GM12872 (cell line): ENCODE measurements at regions not wholly inside any gene's neighbourhood (a gene's known extent, or its start where the extent isn't known, plus 50 kb on each side); places are given as distances from the start of the nearest gene placed in this dataset.

ENCODE experiments used
- CTCF ChIP-seq: IDR thresholded peaks from 3 replicates; pipeline ENCODE4 v1.5.1; 2011; ENCODE audit warnings: low read depth, mild to moderate bottlenecking, low read length, moderate library complexity; ENCODE audit not compliant: insufficient read depth

DNA sequence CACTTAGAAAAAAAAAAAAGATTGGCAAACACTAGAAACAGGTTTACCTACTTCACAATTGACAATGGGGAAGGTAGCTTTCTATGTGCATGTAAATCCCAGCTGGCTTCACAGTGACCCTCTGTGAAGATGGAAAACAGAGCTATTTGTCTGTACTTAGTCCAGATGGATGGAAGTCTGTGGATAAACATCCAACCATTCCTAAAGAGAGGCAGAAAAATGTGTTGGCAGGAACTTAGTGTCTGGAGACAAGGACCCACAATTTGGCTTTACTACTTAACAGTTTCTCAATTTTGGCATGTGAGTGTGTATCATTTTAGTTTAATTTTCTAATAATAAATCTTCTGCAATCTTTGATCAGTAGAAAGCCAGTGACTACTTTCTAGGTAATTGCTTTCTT, 154.4 kb downstream of the RAD51AP2 start:
- TF ChIP-seq CTCF, result no peak

GRCh38 chr2:17362956-17363355, 155.3 kb downstream of the RAD51AP2 start:
- TF ChIP-seq CTCF, result no peak

DNA sequence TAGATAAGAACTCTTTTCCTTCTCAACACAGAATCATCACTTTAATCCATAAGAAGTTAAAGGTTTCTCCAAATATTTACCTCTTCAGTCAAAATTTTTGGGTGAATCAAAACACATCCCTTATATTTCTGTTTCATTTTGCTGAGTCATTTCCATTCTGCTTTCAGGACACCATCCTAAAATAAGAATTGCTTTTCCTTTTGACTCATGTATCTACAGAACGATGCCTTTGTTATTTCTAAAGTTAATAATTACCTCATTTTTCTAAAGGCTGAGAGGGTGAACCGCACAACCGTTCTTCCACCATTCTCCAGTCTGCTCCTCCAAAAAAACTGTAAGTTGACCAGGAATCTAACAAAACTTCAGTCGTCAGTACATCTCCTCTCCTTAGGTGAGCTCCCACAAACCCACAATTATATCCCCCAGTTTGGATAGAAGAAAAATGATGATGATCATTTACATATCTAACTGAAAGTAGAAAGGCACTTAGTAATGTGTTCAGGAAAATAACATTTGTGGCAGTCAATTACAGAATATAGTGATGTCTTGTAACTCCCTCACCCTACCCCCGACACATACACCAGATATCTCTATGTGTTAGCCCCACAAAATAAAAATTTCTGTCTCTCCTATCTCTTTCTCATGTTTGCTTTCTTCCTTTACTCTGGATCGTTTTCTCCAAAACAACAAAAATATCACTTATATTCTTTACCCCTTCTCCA, 162.5 kb downstream of the RAD51AP2 start:
- no peak for TF ChIP-seq CTCF

- TF ChIP-seq CTCF, result no peak
These were observed 165.0 kb downstream of the RAD51AP2 start for GRCh38 chr2:17353263-17353662.

GRCh38 chr2:17337507-17337906, 180.7 kb downstream of the RAD51AP2 start:
- TF ChIP-seq CTCF, result no peak

- TF ChIP-seq CTCF, result no peak
These were observed 181.8 kb downstream of the RAD51AP2 start for GRCh38 chr2:17336458-17336857.

DNA sequence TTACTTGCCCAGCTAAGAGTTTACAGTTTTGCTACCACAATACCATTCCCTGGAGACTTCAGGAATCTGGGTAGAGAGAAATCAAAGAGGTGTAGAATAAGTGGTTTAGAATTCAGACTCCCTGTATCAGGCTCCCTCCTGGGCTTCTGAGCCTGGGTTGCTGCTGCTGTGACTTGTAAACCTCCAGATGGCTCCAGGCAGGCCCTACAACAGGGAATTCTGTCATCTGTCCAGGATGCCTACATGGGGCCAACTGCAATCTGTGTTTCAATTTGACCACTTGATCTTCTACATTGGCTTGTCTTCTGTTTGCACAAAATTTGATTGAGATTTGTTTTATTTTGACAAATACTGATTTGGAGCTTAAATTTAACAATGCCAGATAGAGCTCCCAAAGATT, 183.9 kb downstream of the RAD51AP2 start:
- TF ChIP-seq CTCF, result no peak

DNA sequence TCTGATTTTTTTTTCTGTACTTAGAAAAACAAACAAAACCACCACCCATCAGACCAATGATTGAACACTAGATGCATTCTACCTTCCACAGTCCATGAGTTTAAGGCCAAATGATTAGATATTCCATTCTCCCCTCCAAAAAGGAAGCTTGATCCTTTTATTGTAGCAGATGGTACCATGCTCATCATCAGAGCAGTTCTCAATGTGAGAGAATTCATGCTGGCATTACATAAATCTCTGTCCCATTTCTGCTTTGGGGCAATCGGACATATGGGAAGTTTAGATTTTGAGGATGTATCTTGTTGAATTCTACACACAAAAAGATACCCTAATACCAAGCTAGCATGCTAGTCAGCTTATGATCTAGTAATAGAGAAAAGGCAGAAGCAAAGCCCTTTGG, 186.6 kb downstream of the RAD51AP2 start:
- TF ChIP-seq CTCF, result no peak
